C4-2B (cell line): ENCODE measurements at regions not wholly inside any gene's neighbourhood (a gene's known extent, or its start where the extent isn't known, plus 50 kb on each side); places are given as distances from the start of the nearest gene placed in this dataset.

Experiments
- H3K27ac ChIP-seq: fragments of 450-650 bp; 2 replicates; pipeline ENCODE4 v1.5.1; 2017
- ZFX ChIP-seq: fragments of 450-650 bp; IDR thresholded peaks from 2 replicates; pipeline ENCODE4 v1.6.1; 2017
- TF ChIP-seq, protein P1 (sequence below): fragments of 450-650 bp; conservative IDR thresholded peaks from 2 replicates; pipeline ENCODE4 v1.5.1; 2017; ENCODE audit warnings: mild to moderate bottlenecking

DNA sequence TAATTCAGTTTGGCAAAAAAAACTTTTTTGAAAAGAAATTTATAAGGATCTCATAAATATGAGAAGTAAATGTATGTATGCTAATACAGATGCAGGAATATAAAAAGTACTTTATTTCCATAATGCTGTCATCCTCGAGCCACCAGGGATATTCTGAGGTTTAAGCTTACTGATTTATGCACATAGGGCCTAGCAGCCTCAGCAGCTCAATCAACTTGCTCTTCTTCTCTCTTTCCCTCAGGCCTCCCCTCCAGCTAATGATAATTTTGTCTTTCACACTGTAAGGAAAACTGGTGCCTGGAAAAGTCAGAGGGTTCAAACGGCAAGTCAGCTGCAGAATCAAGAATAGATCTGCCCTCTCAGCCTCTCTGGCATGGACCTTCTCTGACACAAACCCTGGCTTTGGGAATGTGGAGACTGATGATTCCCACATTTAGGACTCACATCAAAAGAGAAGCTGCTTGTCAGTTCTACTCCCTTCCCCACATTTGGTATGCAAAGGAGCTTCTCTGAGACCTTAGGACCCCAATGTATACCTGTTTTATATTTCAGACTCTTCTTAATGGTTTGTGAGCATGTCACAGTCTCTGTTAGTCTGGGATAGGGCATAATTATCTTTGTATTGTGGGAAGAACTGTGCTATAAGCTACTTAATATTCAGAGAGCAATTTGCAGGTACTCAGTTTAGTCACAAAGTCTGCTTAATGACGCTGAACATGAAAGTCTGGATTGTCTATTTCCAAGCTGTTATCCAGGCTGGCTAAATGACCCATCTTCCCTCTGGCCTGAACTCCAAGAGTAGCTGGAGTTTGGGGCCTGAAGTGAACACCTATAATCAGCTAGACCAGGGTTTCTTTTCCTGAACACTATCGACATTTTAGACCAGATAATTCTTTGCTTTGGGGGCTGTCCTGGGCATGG, 52.1 kb upstream of the DIPK1A start:
- TF ChIP-seq, protein P1, sequence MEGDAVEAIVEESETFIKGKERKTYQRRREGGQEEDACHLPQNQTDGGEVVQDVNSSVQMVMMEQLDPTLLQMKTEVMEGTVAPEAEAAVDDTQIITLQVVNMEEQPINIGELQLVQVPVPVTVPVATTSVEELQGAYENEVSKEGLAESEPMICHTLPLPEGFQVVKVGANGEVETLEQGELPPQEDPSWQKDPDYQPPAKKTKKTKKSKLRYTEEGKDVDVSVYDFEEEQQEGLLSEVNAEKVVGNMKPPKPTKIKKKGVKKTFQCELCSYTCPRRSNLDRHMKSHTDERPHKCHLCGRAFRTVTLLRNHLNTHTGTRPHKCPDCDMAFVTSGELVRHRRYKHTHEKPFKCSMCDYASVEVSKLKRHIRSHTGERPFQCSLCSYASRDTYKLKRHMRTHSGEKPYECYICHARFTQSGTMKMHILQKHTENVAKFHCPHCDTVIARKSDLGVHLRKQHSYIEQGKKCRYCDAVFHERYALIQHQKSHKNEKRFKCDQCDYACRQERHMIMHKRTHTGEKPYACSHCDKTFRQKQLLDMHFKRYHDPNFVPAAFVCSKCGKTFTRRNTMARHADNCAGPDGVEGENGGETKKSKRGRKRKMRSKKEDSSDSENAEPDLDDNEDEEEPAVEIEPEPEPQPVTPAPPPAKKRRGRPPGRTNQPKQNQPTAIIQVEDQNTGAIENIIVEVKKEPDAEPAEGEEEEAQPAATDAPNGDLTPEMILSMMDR = no peak
- no peak for TF ChIP-seq ZFX
- no peak overlapping the region for H3K27ac ChIP-seq

DNA sequence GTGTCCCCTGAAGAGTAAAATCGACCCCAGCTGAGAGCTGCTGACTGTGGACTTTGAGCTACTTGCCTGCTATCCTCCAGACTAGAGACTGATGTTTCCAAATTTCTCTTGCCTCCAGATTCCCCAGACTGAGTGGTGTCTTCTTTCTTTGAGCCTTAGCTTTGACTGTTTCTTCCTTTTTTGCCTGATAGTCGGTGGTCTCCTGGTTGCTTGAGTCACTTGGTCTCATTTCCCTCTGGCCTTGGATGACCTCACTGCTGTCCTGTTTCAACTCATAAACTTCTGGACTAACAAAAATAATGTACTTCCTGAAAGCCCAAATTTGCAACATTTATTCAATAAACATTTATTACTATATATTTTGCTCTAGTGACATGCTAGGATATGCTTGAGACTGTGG, 52.9 kb upstream of the DIPK1A start:
- H3K27ac ChIP-seq = no peak overlapping the region
- TF ChIP-seq, protein P1 = no peak
- no peak for TF ChIP-seq ZFX

DNA sequence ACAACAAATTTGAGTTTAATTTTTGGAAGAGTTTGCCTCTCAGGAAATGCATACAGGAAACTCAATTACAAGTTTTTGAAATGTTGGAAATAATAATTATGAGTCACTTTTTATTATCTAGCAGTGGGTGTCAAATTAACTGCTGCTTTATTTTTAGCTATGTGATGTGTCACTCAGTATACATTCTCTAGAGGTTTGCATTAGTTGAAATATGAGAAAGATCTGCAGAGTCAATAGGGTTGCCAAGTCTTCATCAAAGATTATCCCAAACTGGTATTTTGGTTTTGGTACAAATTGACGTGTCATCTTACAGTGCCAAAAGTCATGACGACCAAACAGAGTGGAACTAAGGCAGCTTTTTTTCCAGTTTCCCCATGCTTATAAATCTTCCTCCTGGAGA, 54.3 kb upstream of the DIPK1A start:
- TF ChIP-seq, protein P1 = no peak
- TF ChIP-seq ZFX = no peak
- H3K27ac ChIP-seq = no peak overlapping the region

DNA sequence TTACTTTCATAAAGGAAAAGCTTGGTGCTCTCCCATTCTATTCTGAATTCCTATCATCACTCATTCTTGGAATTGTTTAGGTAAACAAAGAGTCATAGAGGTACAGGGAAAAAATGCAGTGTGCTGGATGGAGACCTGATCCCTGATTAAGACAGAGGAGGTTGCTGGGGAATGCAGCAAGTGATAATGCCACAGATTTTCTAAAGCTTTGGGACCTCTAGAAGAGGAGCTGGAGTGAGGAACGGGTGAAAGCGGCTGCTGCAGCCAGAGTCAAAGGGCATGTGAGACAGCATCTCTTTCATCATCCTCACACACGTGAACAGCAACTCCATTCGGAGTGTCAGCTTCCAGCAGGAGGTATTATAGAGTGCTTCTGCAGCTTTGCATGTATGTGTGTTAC, 54.9 kb upstream of the DIPK1A start:
- H3K27ac ChIP-seq = no peak overlapping the region
- TF ChIP-seq, protein P1 = no peak
- no peak for TF ChIP-seq ZFX

DNA sequence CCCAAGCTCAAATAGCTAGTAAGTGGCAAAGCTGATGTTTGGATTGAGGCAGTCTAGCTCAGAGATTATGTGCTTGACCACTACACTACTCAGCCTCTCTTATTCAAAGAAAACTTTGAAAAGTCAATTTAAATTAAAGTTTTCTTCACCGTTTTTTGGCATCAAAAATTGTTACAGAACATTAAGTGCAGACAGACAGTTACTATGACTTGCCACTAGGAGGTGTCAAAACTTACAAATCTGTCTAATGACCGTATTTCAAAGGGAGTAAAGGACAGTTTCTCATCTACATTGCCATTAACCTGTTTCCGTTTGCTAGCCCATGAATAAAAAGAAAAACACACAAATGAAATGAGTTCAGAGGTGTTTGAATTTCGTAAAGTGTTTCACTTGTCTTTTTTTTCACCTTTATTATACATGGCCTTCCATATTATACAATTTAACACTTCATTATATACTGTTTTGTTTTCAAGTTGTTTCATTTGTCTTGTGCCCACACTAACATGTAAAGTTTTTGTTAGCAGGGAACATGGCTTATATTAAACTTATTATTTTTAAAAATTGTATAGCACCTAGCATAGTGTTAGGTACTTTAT, 57.4 kb upstream of the MTF2 start:
- H3K27ac ChIP-seq = no peak overlapping the region
- no peak for TF ChIP-seq ZFX
- TF ChIP-seq, protein P1 = peak; percentile 88

DNA sequence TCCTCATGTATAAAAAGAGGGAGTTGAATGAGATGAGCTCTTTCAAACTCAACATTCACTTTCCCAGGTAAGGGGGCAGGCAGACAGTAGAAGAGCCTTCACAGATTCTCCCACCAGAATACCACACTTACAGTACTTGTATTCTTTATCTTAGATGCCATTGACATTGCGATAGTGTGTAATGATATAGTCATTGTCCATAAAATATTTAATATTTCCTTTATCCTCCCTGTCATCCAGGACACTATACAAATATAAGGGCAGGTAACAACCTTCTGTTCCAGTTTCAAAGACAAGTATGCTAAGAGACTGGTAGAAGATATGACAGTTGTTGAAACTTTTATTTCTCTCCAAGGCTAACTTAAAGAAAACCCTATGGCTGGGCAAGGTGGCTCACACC, 56.5 kb upstream of the MTF2 start:
- no peak overlapping the region for H3K27ac ChIP-seq
- TF ChIP-seq, protein P1 = no peak
- TF ChIP-seq ZFX = no peak

DNA sequence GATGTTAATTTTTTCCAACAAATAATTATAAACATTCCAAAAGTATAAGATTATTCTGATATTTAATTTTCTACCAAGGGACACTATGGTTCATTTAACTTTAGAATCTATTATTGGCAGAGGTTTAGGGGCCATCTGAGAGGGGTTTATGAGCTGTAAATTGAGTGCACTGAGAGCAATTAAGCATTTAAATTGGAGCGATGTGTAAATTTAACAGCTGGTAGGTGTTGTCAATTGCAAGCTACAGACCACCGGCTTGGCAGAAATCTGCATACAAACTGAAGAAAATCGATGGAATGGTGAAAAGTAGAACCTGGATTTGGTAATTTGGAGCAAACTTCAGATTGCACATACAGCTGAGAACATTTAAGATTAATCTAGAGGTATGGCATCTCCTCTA, 55.8 kb upstream of the MTF2 start:
- TF ChIP-seq, protein P1 = no peak
- TF ChIP-seq ZFX = no peak

More for the DNA sequence above, 55.8 kb upstream of the MTF2 start:
- H3K27ac ChIP-seq = no peak overlapping the region
